PC-3 (cell line): ENCODE measurements at regions not wholly inside any gene's neighbourhood (a gene's known extent, or its start where the extent isn't known, plus 50 kb on each side); places are given as distances from the start of the nearest gene placed in this dataset.
"Not testable (repeated sequence)": the region's sequence is repeated elsewhere in the genome, so short reads cannot be mapped to it uniquely, and the experiment has no call there.

Source experiments
- ATAC-seq: fragments of 200-7000 bp; cut with Tn5 transposase; 2 replicates; pipeline ENCODE4 v1.9.1; 2020; ENCODE audit warnings: mild to moderate bottlenecking, moderate library complexity
- BruUV-seq: library from RNA; stranded (reverse); fragments of 400-500 nt; replicated peaks from 2 replicates; lab custom pipeline; 2021; lab: Mats Ljungman, UMichigan
- CTCF ChIA-PET: fragments of 300-600 bp; sonication (Branson Sonifier 250); formaldehyde crosslinking; loops from one replicate; lab custom pipeline; 2022; ENCODE audit warnings: antibody characterized with exemption; lab: Charles Lee
- POLR2A ChIA-PET: fragments of 300-600 bp; sonication (Branson Sonifier 250); formaldehyde crosslinking; loops from one replicate; lab custom pipeline; 2022; ENCODE audit warnings: antibody characterized with exemption; ENCODE audit not compliant: unreplicated experiment; lab: Charles Lee
- DNase-seq: peaks from one replicate; pipeline ENCODE4 v3.0.0-alpha.2; 2015
- H2AFZ ChIP-seq: fragments of 300-600 bp; sonication (generic); 2 replicates; pipeline ENCODE4 v1.6.0; 2016; ENCODE audit warnings: antibody characterized with exemption, low read length
- H3F3A ChIP-seq: fragments of 300-600 bp; sonication (generic); one replicate; pipeline ENCODE4 v1.6.0; 2017; ENCODE audit warnings: antibody characterized with exemption, low read length, control low read depth, mild to moderate bottlenecking; ENCODE audit not compliant: unreplicated experiment
- H3K27ac ChIP-seq: fragments of 300-600 bp; sonication (generic); 2 replicates; pipeline ENCODE4 v1.5.1; 2016; ENCODE audit warnings: mild to moderate bottlenecking, low read length
- H3K27me3 ChIP-seq: fragments of 300-600 bp; sonication (generic); 2 replicates; pipeline ENCODE4 v1.6.1; 2016; ENCODE audit warnings: low read length, mixed read lengths
- H3K36me3 ChIP-seq: fragments of 300-600 bp; sonication (generic); 2 replicates; pipeline ENCODE4 v1.6.1; 2016; ENCODE audit warnings: low read depth, mixed run types, low read length, mixed read lengths
- H3K4me1 ChIP-seq: fragments of 300-600 bp; sonication (generic); 2 replicates; pipeline ENCODE4 v1.5.1; 2016; ENCODE audit warnings: low read length; ENCODE audit not compliant: insufficient read depth
- H3K4me2 ChIP-seq: fragments of 300-600 bp; sonication (generic); 2 replicates; pipeline ENCODE4 v1.6.0; 2016; ENCODE audit warnings: low read length
- H3K4me3 ChIP-seq: fragments of 300-600 bp; sonication (generic); 2 replicates; pipeline ENCODE4 v1.5.1; 2016; ENCODE audit warnings: mild to moderate bottlenecking, low read length, mixed read lengths
- H3K79me2 ChIP-seq: fragments of 300-600 bp; sonication (generic); 2 replicates; pipeline ENCODE4 v1.6.1; 2017; ENCODE audit warnings: low read length, mixed read lengths
- H3K9ac ChIP-seq: fragments of 300-600 bp; sonication (generic); 2 replicates; pipeline ENCODE4 v1.6.0; 2016; ENCODE audit warnings: mild to moderate bottlenecking, low read length
- H3K9me2 ChIP-seq: fragments of 300-600 bp; sonication (generic); replicated peaks from 2 replicates; pipeline ENCODE4 v1.6.1; 2016; ENCODE audit warnings: mixed run types, low read length, mixed read lengths
- H3K9me3 ChIP-seq: fragments of 300-600 bp; sonication (generic); 2 replicates; pipeline ENCODE4 v1.6.1; 2016; ENCODE audit warnings: low read length, mixed read lengths
- H4K20me1 ChIP-seq: fragments of 300-600 bp; sonication (generic); 2 replicates; pipeline ENCODE4 v1.6.1; 2016; ENCODE audit warnings: low read length, mixed read lengths
- CTCF ChIP-seq: fragments of 300-600 bp; sonication (generic); conservative IDR thresholded peaks from 2 replicates; pipeline ENCODE4 v1.5.1; 2017; ENCODE audit warnings: antibody characterized with exemption, low read depth, mild to moderate bottlenecking, low read length
- EZH2 ChIP-seq: fragments of 300-600 bp; sonication (generic); IDR thresholded peaks from one replicate; pipeline ENCODE4 v1.6.1; 2017; ENCODE audit warnings: antibody characterized with exemption, mild to moderate bottlenecking, low read length; ENCODE audit not compliant: unreplicated experiment
- EZH2phosphoT487 ChIP-seq: fragments of 300-600 bp; sonication (generic); IDR thresholded peaks from 2 replicates; pipeline ENCODE4 v1.6.1; 2018; ENCODE audit warnings: mild to moderate bottlenecking, antibody characterized with exemption, low read length, borderline replicate concordance
- intact Hi-C: fragments of 100-400 bp; cut with micrococcal nuclease; formaldehyde crosslinking; loops from 2 replicates; pipeline ENCODE4 v1.9.0; 2023

GRCh38 chr3:17861476-17861875, 119.0 kb upstream of the TBC1D5 start:
- BruUV-seq: no TSS peak
- Histone ChIP-seq H3K9me2 (no peaks in the 10 kb centered on the region), H3K4me2 (no peak overlapping the region), H3K27ac (no peak overlapping the region), H3K36me3 (no peaks in the 10 kb centered on the region), H3F3A (no peaks in the 10 kb centered on the region), H4K20me1 (no peaks in the 10 kb centered on the region), H3K4me1 (no peaks in the 10 kb centered on the region), H3K4me3 (no peak overlapping the region), H3K27me3 (no peaks in the 10 kb centered on the region), H3K79me2 (no peaks in the 10 kb centered on the region), H3K9me3 (no peaks in the 10 kb centered on the region), H2AFZ (no peak overlapping the region), H3K9ac (no peak overlapping the region)
- POLR2A ChIA-PET: no interaction called here
- intact Hi-C loops: no loop called here
- CTCF ChIA-PET: interaction anchor here (0.6 kb wide), 1 partner anchor 20 kb away, joined by 3 read pairs; no protein-coding TSS in a partner anchor
- no peak for ATAC-seq
- no peak for TF ChIP-seq EZH2
- TF ChIP-seq EZH2phosphoT487: no peak
- no peak for TF ChIP-seq CTCF
- DNase-seq: no peak

GRCh38 chr3:17860840-17861471, 118.5 kb upstream of the TBC1D5 start:
- H3K36me3 ChIP-seq, H3K27me3 ChIP-seq, POLR2A ChIA-PET, H3K27ac ChIP-seq, DNase-seq, H3K9ac ChIP-seq, H3F3A ChIP-seq, H3K9me3 ChIP-seq, H4K20me1 ChIP-seq, H3K4me3 ChIP-seq, H3K4me1 ChIP-seq, CTCF ChIA-PET, BruUV-seq, intact Hi-C loops, ATAC-seq, H3K4me2 ChIP-seq, H2AFZ ChIP-seq, H3K79me2 ChIP-seq, H3K9me2 ChIP-seq: not testable (repeated sequence)

- Histone ChIP-seq H3K4me3 (no peak overlapping the region), H3K9me2 (no peaks in the 10 kb centered on the region), H3K27me3 (no peaks in the 10 kb centered on the region), H3K27ac (no peak overlapping the region), H2AFZ (no peak overlapping the region), H4K20me1 (no peaks in the 10 kb centered on the region), H3K4me1 (no peaks in the 10 kb centered on the region), H3K9ac (no peak overlapping the region), H3K4me2 (no peak overlapping the region), H3K9me3 (no peaks in the 10 kb centered on the region), H3F3A (no peaks in the 10 kb centered on the region), H3K36me3 (no peaks in the 10 kb centered on the region), H3K79me2 (no peaks in the 10 kb centered on the region)
- no TSS peak for BruUV-seq
- ChIA-PET CTCF (no interaction called here), POLR2A (no interaction called here)
- no peak for DNase-seq
- intact Hi-C loops: no loop called here
- TF ChIP-seq CTCF (no peak), EZH2phosphoT487 (no peak), EZH2 (no peak)
- ATAC-seq: no peak
Measured at GRCh38 chr3:17852217-17852616, 109.8 kb upstream of the TBC1D5 start.
